ENCODE measurements at regions not wholly inside any gene's neighbourhood (a gene's known extent, or its start where the extent isn't known, plus 50 kb on each side); places are given as distances from the start of the nearest gene placed in this dataset.
"Not testable (repeated sequence)": the region's sequence is repeated elsewhere in the genome, so short reads cannot be mapped to it uniquely, and the experiment has no call there.

- not testable (repeated sequence) for TF ChIP-seq CTCF (IDR thresholded peaks at IDR 0.05; ENCODE audit: low read depth, low read length); EZH2phosphoT487 (IDR thresholded peaks at IDR 0.05; ENCODE audit: low read depth)
Observed at GRCh38 chr4:22598113-22599047, 82.5 kb upstream of the ADGRA3 start.
